CD4-positive, alpha-beta T cell treated with Interleukin-17A for 1 hour (primary cell): ENCODE measurements at regions not wholly inside any gene's neighbourhood (a gene's known extent, or its start where the extent isn't known, plus 50 kb on each side); places are given as distances from the start of the nearest gene placed in this dataset.

Source experiments
- DNase-seq: peaks from one replicate; pipeline ENCODE4 v3.0.0-alpha.2; 2020

DNA sequence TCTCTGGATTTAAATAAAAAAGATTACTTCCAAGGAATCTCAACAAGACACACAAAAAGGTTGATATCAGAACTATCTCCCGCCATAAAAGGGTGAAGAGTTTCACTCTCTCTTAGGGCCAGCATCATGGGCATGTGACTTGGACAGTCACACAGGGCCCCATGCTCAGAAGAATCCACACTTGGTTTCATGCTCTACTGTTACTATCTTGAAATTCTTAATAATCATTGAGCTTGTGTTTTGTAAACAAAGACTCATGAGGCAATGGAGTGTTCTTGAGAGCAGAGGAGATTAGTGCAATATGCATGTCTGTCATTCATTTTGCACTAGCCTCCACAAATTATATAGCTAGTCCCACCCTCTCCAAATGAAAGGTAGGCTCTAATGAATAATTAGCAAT lies 58.4 kb downstream of the HMHB1 start:
- DNase-seq: no peak

- no peak for DNase-seq
These were observed 59.1 kb downstream of the HMHB1 start for GRCh38 chr5:143870871-143871632.

GRCh38 chr5:143871672-143872071 lies 59.7 kb downstream of the HMHB1 start:
- DNase-seq: no peak

GRCh38 chr5:143874312-143874711 lies 62.4 kb downstream of the HMHB1 start:
- no peak for DNase-seq

- no peak for DNase-seq
These were observed 65.2 kb downstream of the HMHB1 start for GRCh38 chr5:143877196-143877595.

GRCh38 chr5:143878430-143878829 lies 66.5 kb downstream of the HMHB1 start:
- no peak for DNase-seq

GRCh38 chr5:143879646-143880045 lies 67.7 kb downstream of the HMHB1 start:
- no peak for DNase-seq

DNA sequence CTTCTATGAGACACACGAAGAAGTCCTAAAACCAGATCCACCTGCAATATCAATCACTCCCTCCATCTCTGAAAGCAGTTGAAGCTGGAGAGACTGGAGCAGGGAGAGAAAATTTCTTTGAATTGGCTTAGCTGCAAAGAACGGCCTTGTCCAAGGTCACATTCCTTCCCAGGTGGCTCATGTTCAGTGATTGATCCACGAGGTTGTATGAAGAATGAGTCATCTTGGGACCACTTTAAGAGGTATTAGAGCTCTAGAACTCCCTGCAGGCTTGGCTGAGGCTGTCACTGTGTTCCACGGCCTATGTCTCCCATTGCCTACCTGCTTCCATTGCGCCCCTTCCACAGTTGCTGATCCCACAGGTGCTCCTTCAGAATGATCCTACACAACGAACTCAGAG lies 68.2 kb downstream of the HMHB1 start:
- DNase-seq: no peak

GRCh38 chr5:143882520-143882919 lies 70.6 kb downstream of the HMHB1 start:
- DNase-seq: no peak

DNA sequence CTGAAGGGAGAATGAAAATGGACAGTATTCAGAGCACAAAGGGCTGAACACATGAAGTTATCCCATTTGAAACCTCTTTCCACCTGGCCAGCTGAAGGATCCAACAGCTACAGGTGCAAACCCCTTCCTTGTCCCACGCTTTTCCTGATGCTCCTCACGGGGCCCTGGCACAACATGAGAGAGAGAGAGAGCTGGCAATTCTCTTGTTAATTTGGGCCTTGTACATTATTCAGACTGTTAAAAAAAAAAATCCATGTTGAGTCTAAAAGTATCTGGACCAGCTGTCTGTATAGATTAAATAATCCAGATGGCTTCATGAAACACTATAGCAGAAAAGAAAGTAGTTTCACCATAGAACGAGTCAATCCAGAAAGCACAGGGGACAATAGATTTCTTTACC lies 74.1 kb downstream of the HMHB1 start:
- no peak for DNase-seq

- no peak for DNase-seq
These were observed 75.0 kb downstream of the HMHB1 start for GRCh38 chr5:143886651-143887638.

- DNase-seq: no peak
These were observed 76.1 kb downstream of the HMHB1 start for GRCh38 chr5:143887903-143888665.

- DNase-seq: no peak
These were observed 77.0 kb downstream of the HMHB1 start for GRCh38 chr5:143888912-143889311.

DNA sequence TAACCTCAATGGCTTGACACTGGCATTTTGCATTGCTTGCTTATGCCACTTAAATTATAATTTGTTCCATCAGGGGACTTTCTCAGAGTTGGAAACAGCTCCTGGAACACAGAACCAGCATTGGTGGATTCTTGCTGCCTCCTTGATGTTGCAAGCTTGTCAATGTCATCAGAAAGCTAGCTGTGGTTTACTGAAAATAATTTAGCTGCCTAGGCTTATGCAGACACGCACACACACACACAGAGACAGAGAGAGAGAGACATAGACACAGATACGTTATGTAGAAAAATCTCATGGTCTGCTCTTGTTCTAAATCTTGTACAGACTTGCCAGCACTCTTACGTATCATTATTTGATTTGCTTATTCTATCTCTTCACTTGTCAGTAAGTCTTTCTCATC lies 78.0 kb downstream of the HMHB1 start:
- DNase-seq: no peak

DNA sequence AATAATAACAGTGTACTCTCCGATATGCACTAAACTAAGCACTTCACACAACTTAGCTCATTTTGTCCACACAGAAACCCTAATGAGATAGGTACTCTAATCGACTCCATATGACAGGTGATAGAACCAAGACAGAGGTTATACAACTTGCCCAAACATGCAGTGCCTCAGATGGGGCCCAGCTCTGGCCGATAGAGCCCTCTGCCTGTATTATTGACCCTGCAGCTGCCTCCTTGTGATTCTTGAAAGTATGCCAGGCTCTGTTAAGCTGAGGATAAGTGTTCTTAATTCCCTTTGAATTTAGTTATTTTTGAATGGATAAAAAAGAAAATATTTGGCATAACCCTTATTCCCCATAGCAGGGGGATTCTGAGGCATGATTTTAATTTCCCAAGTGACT lies 78.5 kb downstream of the HMHB1 start:
- DNase-seq: no peak

GRCh38 chr5:143892271-143892670 lies 80.3 kb downstream of the HMHB1 start:
- DNase-seq: no peak

- no peak for DNase-seq
These were observed 80.9 kb downstream of the HMHB1 start for GRCh38 chr5:143892908-143893307.

- DNase-seq: no peak
These were observed 81.7 kb downstream of the HMHB1 start for GRCh38 chr5:143893638-143894037.

GRCh38 chr5:143896516-143896915 lies 84.6 kb downstream of the HMHB1 start:
- DNase-seq: no peak

GRCh38 chr5:143896966-143897365 lies 85.0 kb downstream of the HMHB1 start:
- DNase-seq: no peak

DNA sequence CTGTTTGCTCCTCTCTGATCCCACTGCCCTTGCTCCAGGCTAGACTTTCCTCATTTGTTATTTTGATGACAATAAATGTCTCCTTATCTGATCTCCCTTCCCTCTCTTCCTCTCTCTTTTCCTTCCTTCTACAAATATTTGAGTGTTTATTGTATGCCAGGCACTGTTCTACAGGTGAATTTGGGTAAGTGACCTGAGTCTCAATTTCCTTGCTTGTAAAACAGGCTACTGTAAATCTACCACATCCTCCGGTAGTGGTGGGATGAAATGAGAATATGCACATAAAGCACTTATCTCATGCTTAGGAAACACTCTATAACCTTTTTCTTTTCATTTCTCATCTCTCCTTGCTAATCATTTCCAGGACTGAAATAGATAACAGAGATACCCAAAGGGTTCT lies 86.4 kb downstream of the HMHB1 start:
- DNase-seq: no peak

DNA sequence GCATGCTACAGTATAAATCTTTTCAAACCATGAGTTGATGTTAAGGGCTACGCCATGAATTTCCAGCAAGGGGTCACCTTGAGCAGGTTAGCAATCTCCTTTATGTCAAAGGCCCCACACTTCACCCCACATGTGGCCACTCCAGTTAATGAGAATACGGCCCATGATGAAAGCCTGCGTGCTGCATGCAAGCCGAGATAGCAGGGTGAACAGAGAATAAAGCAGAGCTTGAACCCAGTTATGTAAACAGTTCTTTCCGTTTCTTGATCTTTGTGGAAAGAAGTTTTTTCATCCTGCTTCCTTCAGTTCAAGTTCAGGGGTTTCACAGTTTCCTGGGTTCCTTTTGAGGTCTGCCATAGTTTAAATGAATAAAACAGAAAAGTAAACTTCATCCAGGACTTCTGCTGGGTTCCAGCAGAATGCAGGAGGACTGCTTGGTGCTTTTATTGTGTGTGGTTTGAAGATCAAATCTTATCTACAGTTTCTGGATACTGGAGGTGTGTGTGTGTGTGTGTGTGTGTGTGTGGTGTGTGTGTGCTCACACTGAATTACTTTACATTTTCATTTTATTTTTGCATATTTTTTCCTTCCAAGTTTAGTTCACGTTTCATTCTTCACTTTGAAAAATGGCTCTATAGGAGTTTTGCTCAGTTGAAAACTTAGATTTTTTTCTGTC lies 87.1 kb downstream of the HMHB1 start:
- DNase-seq: no peak

DNA sequence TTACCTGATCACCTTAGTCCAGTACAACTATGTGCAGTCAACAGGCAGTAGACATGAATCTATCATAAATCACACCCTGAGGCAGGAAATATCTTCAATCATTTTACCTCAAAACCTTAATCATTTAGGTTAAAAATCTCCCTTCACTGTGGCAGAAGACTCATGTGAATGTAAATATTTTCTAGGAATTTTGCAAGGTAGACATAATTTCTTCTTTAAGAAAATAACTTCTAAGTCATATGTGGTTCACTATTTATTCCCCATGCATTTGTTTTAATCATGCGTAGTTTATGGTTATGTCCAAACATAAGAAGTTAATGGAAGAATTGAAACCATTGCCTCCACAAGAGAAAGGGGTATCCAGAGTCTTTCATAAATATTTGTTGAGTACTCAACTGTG lies 97.0 kb downstream of the HMHB1 start:
- DNase-seq: no peak
